Motor neuron (in vitro differentiated cells): ENCODE measurements at regions not wholly inside any gene's neighbourhood (a gene's known extent, or its start where the extent isn't known, plus 50 kb on each side); places are given as distances from the start of the nearest gene placed in this dataset.
"Not testable (repeated sequence)": the region's sequence is repeated elsewhere in the genome, so short reads cannot be mapped to it uniquely, and the experiment has no call there.

ENCODE experiments used
- ATAC-seq, 8 experiments: fragments of 200-7000 bp; cut with Tn5 transposase; replicated peaks in 6 of 8; 2 replicates each; pipeline ENCODE4 v1.8.0; 2021; ENCODE audit warnings: mild to moderate bottlenecking in 8 of 8, moderate library complexity in 8 of 8
- H3K27ac ChIP-seq, 2 donors: fragments of 250-450 bp; sonication (Bioruptor Pico); 2 replicates each; pipeline ENCODE4 v1.9.0; 2021; ENCODE audit warnings: antibody characterized with exemption in 2 of 2, mild to moderate bottlenecking in 2 of 2, moderate library complexity in 1 of 2
- H3K4me1 ChIP-seq, 2 donors: fragments of 250-450 bp; sonication (Bioruptor Pico); replicated peaks in 1 of 2; 2 replicates each; pipeline ENCODE4 v1.6.1; 2021; ENCODE audit warnings: antibody characterized with exemption in 2 of 2, mild to moderate bottlenecking in 2 of 2, moderate library complexity in 1 of 2
- H3K4me3 ChIP-seq, 5 donors: fragments of 250-450 bp; sonication (Bioruptor Pico); 2 replicates each; pipeline ENCODE4 v1.9.0; 2021; ENCODE audit warnings: antibody characterized with exemption in 5 of 5, mild to moderate bottlenecking in 5 of 5, moderate library complexity in 4 of 5
- WGBS, 10 experiments: fragments of 450-650 bp; shearing (Covaris generic); methylation state at CpG; one replicate each; pipeline ENCODE4 v1.0.0; 2022; 5-methylcytosine and 5-hydroxymethylcytosine counted together
- in situ Hi-C, 9 experiments: fragments of 400-800 bp; cut with MboI; loops; one replicate each; pipeline ENCODE4 v1.15.0; 2021; ENCODE audit warnings: low sequenced_read_pairs in 9 of 9, low pct_unique_long_range_greater_than_20kb in 2 of 9; ENCODE audit not compliant: unreplicated experiment in 9 of 9

- WGBS, 10 experiments = 60 to 86% methylated on average over 1 of the region's 1 CpG; no CpG with 5 or more reads in 8 of the 10 experiments
- no peak overlapping the region for H3K27ac ChIP-seq
- H3K4me1 ChIP-seq = no peaks in the 10 kb centered on the region
- in situ Hi-C loops = loop anchor here in 5 of 9 experiments (25.0 kb wide), 3 partner anchors 203 to 1097 kb away; no protein-coding TSS in a partner anchor
- ATAC-seq = no peak
- no peak overlapping the region for H3K4me3 ChIP-seq
Measured at GRCh38 chr2:196290569-196290968, 119.2 kb upstream of the STK17B start.

GRCh38 chr2:196291426-196291825, 120.0 kb upstream of the STK17B start:
- 56 to 100% (median 83%) methylated on average over 1 to 2 of the region's 2 CpGs; no CpG with 5 or more reads in 2 of the 10 experiments for WGBS, 10 experiments
- in situ Hi-C loops = loop anchor here in 5 of 9 experiments (25.0 kb wide), 3 partner anchors 204 to 1096 kb away; no protein-coding TSS in a partner anchor
- Histone ChIP-seq H3K4me1 (no peaks in the 10 kb centered on the region), H3K4me3 (no peak overlapping the region), H3K27ac (no peak overlapping the region)
- ATAC-seq = no peak

- Histone ChIP-seq H3K4me3 (no peak overlapping the region), H3K4me1 (no peaks in the 10 kb centered on the region), H3K27ac (no peak overlapping the region)
- in situ Hi-C loops = loop anchor here in 5 of 9 experiments (25.0 kb wide), 3 partner anchors 205 to 1095 kb away; no protein-coding TSS in a partner anchor
- ATAC-seq = peak in 1 of 8 experiments; percentile 69
- 70 to 100% (median 91%) methylated on average over 2 to 14 of the region's 16 CpGs for WGBS, 10 experiments
Measured at GRCh38 chr2:196291873-196292800, 120.8 kb upstream of the STK17B start.

- ATAC-seq = peak in 4 of 8 experiments; percentile 40 to 99 (median 86)
- no peaks in the 10 kb centered on the region for H3K4me1 ChIP-seq
- no peak overlapping the region for H3K27ac ChIP-seq
- no peak overlapping the region for H3K4me3 ChIP-seq
- in situ Hi-C loops = loop anchor here in 5 of 9 experiments (25.0 kb wide), 3 partner anchors 207 to 1093 kb away; no protein-coding TSS in a partner anchor
- WGBS, 10 experiments = 0 to 83% (median 36%) methylated on average over 1 to 3 of the region's 3 CpGs; no CpG with 5 or more reads in 2 of the 10 experiments
Measured at GRCh38 chr2:196293751-196294515, 122.6 kb upstream of the STK17B start.

- H3K4me1 ChIP-seq = no peaks in the 10 kb centered on the region
- in situ Hi-C loops = loop anchor here in 5 of 9 experiments (25.0 kb wide), 3 partner anchors 207 to 1093 kb away; no protein-coding TSS in a partner anchor
- WGBS, 10 experiments = 17 to 100% (median 80%) methylated on average over 1 of the region's 1 CpG; no CpG with 5 or more reads in 6 of the 10 experiments
- ATAC-seq = peak in 2 of 8 experiments; percentile 18 to 30
- H3K27ac ChIP-seq = no peak overlapping the region
- no peak overlapping the region for H3K4me3 ChIP-seq
Measured at GRCh38 chr2:196294516-196294909, 123.1 kb upstream of the STK17B start.

- no peak overlapping the region for H3K27ac ChIP-seq
- no peak for ATAC-seq
- WGBS, 10 experiments = 11 to 100% (median 92%) methylated on average over 1 of the region's 1 CpG; no CpG with 5 or more reads in 6 of the 10 experiments
- no peak overlapping the region for H3K4me3 ChIP-seq
- no peaks in the 10 kb centered on the region for H3K4me1 ChIP-seq
- in situ Hi-C loops = loop anchor here in 6 of 9 experiments (5.0 to 25.0 kb wide), 4 partner anchors 157 to 1092 kb away; no protein-coding TSS in a partner anchor
Measured at GRCh38 chr2:196295005-196295404, 123.6 kb upstream of the STK17B start.

GRCh38 chr2:196298106-196298723, 126.8 kb upstream of the STK17B start:
- in situ Hi-C loops = loop anchor here in 6 of 9 experiments (5.0 to 25.0 kb wide), 4 partner anchors 154 to 1089 kb away; no protein-coding TSS in a partner anchor
- not testable (repeated sequence) for H3K4me1 ChIP-seq, ATAC-seq, H3K27ac ChIP-seq, H3K4me3 ChIP-seq
- 35 to 76% (median 56%) methylated on average over 2 to 8 of the region's 8 CpGs for whole genome bisulfite sequencing, 10 experiments

- ATAC-seq = no peak
- Histone ChIP-seq H3K27ac (no peak overlapping the region), H3K4me1 (no peaks in the 10 kb centered on the region), H3K4me3 (no peak overlapping the region)
- WGBS, 10 experiments = 0 to 97% (median 93%) methylated on average over 2 to 14 of the region's 14 CpGs; no CpG with 5 or more reads in 2 of the 10 experiments
- in situ Hi-C loops = loop anchor here in 1 of 9 experiments (25.0 kb wide), 1 partner anchor 454 kb away; no protein-coding TSS in a partner anchor
Measured at GRCh38 chr2:196307775-196308305, 136.5 kb upstream of the STK17B start.

GRCh38 chr2:196309691-196310090, 138.3 kb upstream of the STK17B start:
- Histone ChIP-seq H3K4me3 (no peak overlapping the region), H3K27ac (no peak overlapping the region), H3K4me1 (no peaks in the 10 kb centered on the region)
- no peak for ATAC-seq
- in situ Hi-C loops = loop anchor here in 1 of 9 experiments (25.0 kb wide), 1 partner anchor 453 kb away; no protein-coding TSS in a partner anchor

- 25 to 100% (median 86%) methylated on average over 1 of the region's 1 CpG; no CpG with 5 or more reads in 5 of the 10 experiments for WGBS, 10 experiments
- ATAC-seq = no peak
- in situ Hi-C loops = loop anchor here in 1 of 9 experiments (25.0 kb wide), 1 partner anchor 448 kb away; no protein-coding TSS in a partner anchor
- no peak overlapping the region for H3K4me3 ChIP-seq
- H3K4me1 ChIP-seq = no peaks in the 10 kb centered on the region
- H3K27ac ChIP-seq = no peak overlapping the region
Measured at GRCh38 chr2:196314157-196314556, 142.8 kb upstream of the STK17B start.

GRCh38 chr2:196314780-196315179, 143.4 kb upstream of the STK17B start:
- H3K4me1 ChIP-seq = no peaks in the 10 kb centered on the region
- no peak for ATAC-seq
- no peak overlapping the region for H3K4me3 ChIP-seq
- WGBS, 10 experiments = 0 to 100% (median 88%) methylated on average over 1 to 3 of the region's 4 CpGs; no CpG with 5 or more reads in 1 of the 10 experiments
- H3K27ac ChIP-seq = no peak overlapping the region
- in situ Hi-C loops = loop anchor here in 1 of 9 experiments (25.0 kb wide), 1 partner anchor 448 kb away; no protein-coding TSS in a partner anchor
